ENCODE measurements at regions not wholly inside any gene's neighbourhood (a gene's known extent, or its start where the extent isn't known, plus 50 kb on each side); places are given as distances from the start of the nearest gene placed in this dataset.

- TF ChIP-seq MAX (IDR thresholded peaks at IDR 0.05; ENCODE audit: insufficient read depth, insufficient read length) (no peak), POLR2A (IDR thresholded peaks at IDR 0.05; ENCODE audit: low read depth, low read length) (no peak), EZH2 (IDR thresholded peaks at IDR 0.05; ENCODE audit: borderline replicate concordance, low read depth, low read length, severe bottlenecking) (no peak)
- TF ChIP-seq, protein P1, sequence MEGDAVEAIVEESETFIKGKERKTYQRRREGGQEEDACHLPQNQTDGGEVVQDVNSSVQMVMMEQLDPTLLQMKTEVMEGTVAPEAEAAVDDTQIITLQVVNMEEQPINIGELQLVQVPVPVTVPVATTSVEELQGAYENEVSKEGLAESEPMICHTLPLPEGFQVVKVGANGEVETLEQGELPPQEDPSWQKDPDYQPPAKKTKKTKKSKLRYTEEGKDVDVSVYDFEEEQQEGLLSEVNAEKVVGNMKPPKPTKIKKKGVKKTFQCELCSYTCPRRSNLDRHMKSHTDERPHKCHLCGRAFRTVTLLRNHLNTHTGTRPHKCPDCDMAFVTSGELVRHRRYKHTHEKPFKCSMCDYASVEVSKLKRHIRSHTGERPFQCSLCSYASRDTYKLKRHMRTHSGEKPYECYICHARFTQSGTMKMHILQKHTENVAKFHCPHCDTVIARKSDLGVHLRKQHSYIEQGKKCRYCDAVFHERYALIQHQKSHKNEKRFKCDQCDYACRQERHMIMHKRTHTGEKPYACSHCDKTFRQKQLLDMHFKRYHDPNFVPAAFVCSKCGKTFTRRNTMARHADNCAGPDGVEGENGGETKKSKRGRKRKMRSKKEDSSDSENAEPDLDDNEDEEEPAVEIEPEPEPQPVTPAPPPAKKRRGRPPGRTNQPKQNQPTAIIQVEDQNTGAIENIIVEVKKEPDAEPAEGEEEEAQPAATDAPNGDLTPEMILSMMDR (IDR thresholded peaks at IDR 0.05; ENCODE audit: extremely low read depth in 1 of 2, insufficient read depth in 1 of 2, low read depth in 1 of 2, low read length in 2 of 2): no peak
Measured at GRCh38 chr7:121752706-121753105, 120.3 kb upstream of the PTPRZ1 start.
